ENCODE measurements at regions not wholly inside any gene's neighbourhood (a gene's known extent, or its start where the extent isn't known, plus 50 kb on each side); places are given as distances from the start of the nearest gene placed in this dataset.
"Not testable (repeated sequence)": the region's sequence is repeated elsewhere in the genome, so short reads cannot be mapped to it uniquely, and the experiment has no call there.

GRCh38 chr2:20499387-20499786, 52.5 kb downstream of the RHOB start:
- Histone ChIP-seq H4K20me1 (no peaks in the 10 kb centered on the region), H3K4me3 (no peak overlapping the region), H3K4me2 (no peak overlapping the region), H3K9me3 (replicated peaks in 1 of 11) (no peaks in the 10 kb centered on the region), H3K27ac (no peak overlapping the region), H3K4me1 (peaks cover 5 to 21% (median 15%) of the 10 kb centered on the region in 10 experiments), H3K36me3 (no peaks in the 10 kb centered on the region), H3K9ac (no peak overlapping the region), H3K27me3 (peaks cover 0 to 21% (median 9%) of the 10 kb centered on the region in 11 experiments; a peak in 9 of 22 replicates)
- TF ChIP-seq Cebpa-rat (IDR thresholded peaks at IDR 0.05): no peak

DNA sequence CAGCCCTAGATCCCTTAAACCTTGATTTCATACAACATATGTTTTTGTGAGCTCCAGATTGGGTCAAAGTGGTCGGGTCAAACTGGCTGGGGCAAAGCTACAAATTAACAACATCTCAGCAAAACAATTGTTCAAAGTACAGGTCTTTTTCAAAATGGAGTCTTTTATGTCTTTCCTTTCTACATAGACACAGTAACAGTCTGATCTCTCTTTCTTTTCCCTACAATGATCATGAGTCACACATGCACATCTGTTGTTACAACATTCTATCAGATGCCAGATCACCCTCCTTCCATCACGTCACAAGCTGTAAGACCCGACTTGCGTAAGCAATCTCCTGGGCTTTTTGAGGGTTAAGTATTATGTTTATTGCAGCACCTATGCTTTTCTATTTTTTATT, 55.1 kb downstream of the RHOB start:
- H3K4me1 ChIP-seq: peaks cover 6 to 17% (median 10%) of the 10 kb centered on the region in 10 experiments; a peak in 19 of 20 replicates
- peaks cover 0 to 11% (median 4%) of the 10 kb centered on the region in 11 experiments; a peak in 7 of 22 replicates for H3K27me3 ChIP-seq
- H3K9ac ChIP-seq: no peak overlapping the region
- H3K4me2 ChIP-seq: peak overlapping the region in 5 of 11 experiments; percentile 5 to 17 (median 11); a peak in 4 of 22 replicates
- no peaks in the 10 kb centered on the region for H4K20me1 ChIP-seq
- H3K27ac ChIP-seq: peak overlapping the region in 1 of 11 experiments; percentile 17; a peak in 1 of 22 replicates
- no peaks in the 10 kb centered on the region for H3K36me3 ChIP-seq
- no peak overlapping the region for H3K4me3 ChIP-seq
- H3K9me3 ChIP-seq (replicated peaks in 1 of 11): no peaks in the 10 kb centered on the region
- TF ChIP-seq Cebpa-rat (IDR thresholded peaks at IDR 0.05): peak in 3 of 11 experiments; percentile 17 to 39 (median 20); a peak in 1 of 22 replicates

DNA sequence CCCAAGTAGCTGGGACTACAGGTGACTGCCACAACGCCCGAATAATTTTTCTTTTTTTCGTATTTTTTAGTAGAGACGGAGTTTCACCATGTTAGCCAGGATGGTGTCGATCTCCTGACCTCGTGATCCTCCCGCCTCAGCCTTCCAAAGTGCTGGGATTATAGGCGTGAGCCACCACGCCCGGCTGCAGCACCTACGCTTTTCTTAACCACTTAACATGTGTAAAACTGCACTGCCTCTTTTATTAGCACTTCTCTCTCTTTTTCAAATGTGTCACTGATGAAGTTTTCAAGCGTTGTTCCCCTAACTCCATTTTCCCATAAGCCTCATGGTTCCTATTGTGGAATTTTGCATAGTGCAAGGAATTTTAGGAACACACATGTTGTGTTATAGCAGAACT, 55.6 kb downstream of the RHOB start:
- TF ChIP-seq Cebpa-rat (IDR thresholded peaks at IDR 0.05): 0 out of 22 replicates have a peak, but pooled peaks of 1 of the 11 experiments have one; percentile 6
- H3K36me3 ChIP-seq; H4K20me1 ChIP-seq; H3K9me3 ChIP-seq (replicated peaks in 1 of 11); H3K9ac ChIP-seq; H3K4me3 ChIP-seq: not testable (repeated sequence)
- Histone ChIP-seq H3K27me3 (peaks cover 0 to 11% (median under 1%) of the 10 kb centered on the region in 11 experiments; a peak in 3 of 22 replicates), H3K27ac (peak overlapping the region in 3 of 11 experiments; percentile 11 to 20 (median 17); a peak in 2 of 22 replicates), H3K4me2 (peak overlapping the region in 6 of 11 experiments; percentile 5 to 17 (median 10); a peak in 4 of 22 replicates), H3K4me1 (peaks cover 11 to 22% (median 15%) of the 10 kb centered on the region in 10 experiments)

GRCh38 chr2:20504174-20504573, 57.3 kb downstream of the RHOB start:
- no peaks in the 10 kb centered on the region; a peak in 1 of 22 replicates for H4K20me1 ChIP-seq
- H3K36me3 ChIP-seq: no peaks in the 10 kb centered on the region
- no peak overlapping the region for H3K4me2 ChIP-seq
- peaks cover 13 to 28% (median 19%) of the 10 kb centered on the region in 10 experiments for H3K4me1 ChIP-seq
- TF ChIP-seq Cebpa-rat (IDR thresholded peaks at IDR 0.05): no peak
- H3K9me3 ChIP-seq (replicated peaks in 1 of 11): no peaks in the 10 kb centered on the region
- H3K27me3 ChIP-seq: peaks cover 0 to 11% (median 0%) of the 10 kb centered on the region in 11 experiments; a peak in 2 of 22 replicates
- H3K27ac ChIP-seq: no peak overlapping the region
- no peak overlapping the region for H3K9ac ChIP-seq
- no peak overlapping the region for H3K4me3 ChIP-seq

- no peaks in the 10 kb centered on the region for H3K9me3 ChIP-seq (replicated peaks in 1 of 11)
- no peak overlapping the region for H3K4me3 ChIP-seq
- H3K27me3 ChIP-seq: peaks cover 0 to 11% (median 0%) of the 10 kb centered on the region in 11 experiments; a peak in 1 of 22 replicates
- H3K36me3 ChIP-seq: no peaks in the 10 kb centered on the region
- peaks cover 0 to 7% (median 0%) of the 10 kb centered on the region in 11 experiments; a peak in 1 of 22 replicates for H4K20me1 ChIP-seq
- H3K4me2 ChIP-seq: peak overlapping the region; percentile 30 to 81 (median 60); a peak in 19 of 22 replicates
- H3K27ac ChIP-seq: no peak overlapping the region; a peak in 2 of 22 replicates
- peaks cover 13 to 28% (median 20%) of the 10 kb centered on the region in 10 experiments for H3K4me1 ChIP-seq
- no peak for TF ChIP-seq Cebpa-rat (IDR thresholded peaks at IDR 0.05)
- no peak overlapping the region for H3K9ac ChIP-seq
These were observed 59.4 kb downstream of the RHOB start for GRCh38 chr2:20506201-20506685.

GRCh38 chr2:20507166-20507692, 60.4 kb downstream of the RHOB start:
- 0 out of 22 replicates have a peak overlapping the region, but pooled peaks of 1 of the 11 experiments have one; percentile 32 for H3K9ac ChIP-seq
- H3K4me3 ChIP-seq: no peak overlapping the region
- H4K20me1 ChIP-seq: peaks cover 0 to 10% (median 0%) of the 10 kb centered on the region in 11 experiments; a peak in 1 of 22 replicates
- peak overlapping the region; percentile 30 to 81 (median 60); a peak in 21 of 22 replicates for H3K4me2 ChIP-seq
- H3K27me3 ChIP-seq: peaks cover 0 to 11% (median 0%) of the 10 kb centered on the region in 11 experiments; a peak in 1 of 22 replicates
- TF ChIP-seq Cebpa-rat (IDR thresholded peaks at IDR 0.05): no peak
- peaks cover 13 to 26% (median 18%) of the 10 kb centered on the region in 10 experiments for H3K4me1 ChIP-seq
- no peaks in the 10 kb centered on the region for H3K9me3 ChIP-seq (replicated peaks in 1 of 11)
- H3K27ac ChIP-seq: peak overlapping the region in 4 of 11 experiments; percentile 36 to 50 (median 40); a peak in 6 of 22 replicates
- H3K36me3 ChIP-seq: no peaks in the 10 kb centered on the region

DNA sequence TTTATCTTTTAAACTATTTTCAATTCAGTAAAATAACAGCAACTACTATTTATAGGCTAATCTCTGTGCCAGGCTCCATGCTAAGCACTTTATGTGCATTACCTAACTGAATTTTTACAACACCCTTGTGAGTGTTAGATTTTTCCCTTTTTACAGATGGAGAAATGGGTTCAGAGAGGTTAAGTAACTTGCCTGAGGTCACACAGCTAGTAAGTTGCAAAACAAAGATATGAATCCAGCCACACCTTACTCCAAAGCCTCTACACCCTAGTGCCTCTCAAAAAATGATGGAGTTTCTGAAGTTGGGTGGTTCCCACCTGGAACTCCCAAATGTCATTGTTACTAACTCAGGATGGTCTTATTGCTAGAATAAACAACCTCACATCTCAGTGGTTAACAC, 60.8 kb downstream of the RHOB start:
- no peaks in the 10 kb centered on the region for H3K36me3 ChIP-seq
- peaks cover 12 to 25% (median 16%) of the 10 kb centered on the region in 10 experiments for H3K4me1 ChIP-seq
- no peak overlapping the region for H3K9ac ChIP-seq
- no peak overlapping the region for H3K4me3 ChIP-seq
- H3K4me2 ChIP-seq: peak overlapping the region; percentile 30 to 81 (median 60); a peak in 16 of 22 replicates
- TF ChIP-seq Cebpa-rat (IDR thresholded peaks at IDR 0.05): no peak
- no peaks in the 10 kb centered on the region for H3K9me3 ChIP-seq (replicated peaks in 1 of 11)
- peaks cover 0 to 11% (median 0%) of the 10 kb centered on the region in 11 experiments; a peak in 1 of 22 replicates for H3K27me3 ChIP-seq
- peaks cover 0 to 10% (median 0%) of the 10 kb centered on the region in 11 experiments; a peak in 1 of 22 replicates for H4K20me1 ChIP-seq
- peak overlapping the region in 3 of 11 experiments; percentile 36 to 50 (median 36); a peak in 2 of 22 replicates for H3K27ac ChIP-seq

- no peak overlapping the region for H3K4me3 ChIP-seq
- H3K27me3 ChIP-seq: peaks cover 0 to 11% (median 0%) of the 10 kb centered on the region in 11 experiments; a peak in 1 of 22 replicates
- no peaks in the 10 kb centered on the region for H3K36me3 ChIP-seq
- TF ChIP-seq Cebpa-rat (IDR thresholded peaks at IDR 0.05): no peak
- 0 out of 22 replicates have a peak overlapping the region, but pooled peaks of 1 of the 11 experiments have one; percentile 18 for H3K4me2 ChIP-seq
- H3K4me1 ChIP-seq: peaks cover 12 to 25% (median 16%) of the 10 kb centered on the region in 10 experiments
- no peak overlapping the region for H3K27ac ChIP-seq
- no peak overlapping the region for H3K9ac ChIP-seq
- H4K20me1 ChIP-seq: peaks cover 0 to 10% (median 0%) of the 10 kb centered on the region in 11 experiments; a peak in 1 of 22 replicates
- no peaks in the 10 kb centered on the region for H3K9me3 ChIP-seq (replicated peaks in 1 of 11)
These were observed 62.5 kb downstream of the RHOB start for GRCh38 chr2:20509301-20509769.

Measured in BLaER1 treated with 17β-estradiol and CSF1 and Interleukin-3, amounts not matched to agents 10 nM and 100 nM (cell line).